ENCODE measurements at regions not wholly inside any gene's neighbourhood (a gene's known extent, or its start where the extent isn't known, plus 50 kb on each side); places are given as distances from the start of the nearest gene placed in this dataset.

DNA sequence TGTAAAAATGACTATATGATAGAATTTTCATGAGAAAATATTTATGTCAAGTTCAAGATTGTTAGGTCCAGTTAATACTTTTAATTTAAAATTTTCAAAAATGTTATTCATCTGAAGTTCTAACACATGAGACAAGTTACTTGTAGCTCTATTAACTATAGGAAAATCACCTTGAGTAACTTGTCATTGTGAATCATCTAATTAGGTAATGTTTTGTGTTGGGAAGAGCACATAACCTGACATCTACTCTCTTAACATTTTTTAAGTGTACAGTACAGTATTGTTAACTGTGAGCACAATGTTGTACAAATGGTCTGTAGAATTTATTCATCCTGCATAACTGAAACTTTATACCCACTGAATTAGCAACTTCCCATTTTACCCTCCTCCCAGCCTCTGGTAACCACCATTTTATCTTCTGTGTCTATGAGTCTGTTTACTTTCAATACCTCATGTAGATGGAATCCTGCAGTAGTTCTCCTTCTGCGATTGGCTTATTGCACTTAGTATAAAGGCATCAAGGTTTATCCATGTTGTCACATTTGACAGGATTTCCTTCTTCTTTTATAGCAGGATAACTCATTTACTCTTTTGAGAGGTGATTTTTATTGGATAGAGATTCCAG lies 54.6 kb downstream of the ARL4A start:
- no peak for DNase-seq (ENCODE audit: low read depth in 2 of 2)

DNA sequence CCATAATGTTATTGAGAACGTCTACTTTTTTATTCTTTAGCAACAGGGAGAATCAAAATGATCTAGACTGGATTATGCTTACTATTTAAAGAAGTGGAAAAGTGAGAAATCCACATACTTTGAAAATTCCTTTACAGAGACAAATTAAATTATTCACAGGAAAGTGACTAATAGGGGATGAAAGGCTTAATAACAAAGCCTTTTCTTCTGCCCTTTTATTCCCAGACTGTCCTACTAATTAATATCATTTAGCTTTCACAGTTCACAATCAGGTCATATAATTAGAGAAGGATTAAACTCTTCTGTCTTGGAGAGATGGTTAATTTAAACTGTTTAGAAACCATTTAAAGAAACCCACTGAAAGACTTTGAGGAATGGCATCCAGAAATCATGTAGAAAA lies 58.8 kb downstream of the ARL4A start:
- DNase-seq (ENCODE audit: low read depth in 2 of 2): no peak

DNA sequence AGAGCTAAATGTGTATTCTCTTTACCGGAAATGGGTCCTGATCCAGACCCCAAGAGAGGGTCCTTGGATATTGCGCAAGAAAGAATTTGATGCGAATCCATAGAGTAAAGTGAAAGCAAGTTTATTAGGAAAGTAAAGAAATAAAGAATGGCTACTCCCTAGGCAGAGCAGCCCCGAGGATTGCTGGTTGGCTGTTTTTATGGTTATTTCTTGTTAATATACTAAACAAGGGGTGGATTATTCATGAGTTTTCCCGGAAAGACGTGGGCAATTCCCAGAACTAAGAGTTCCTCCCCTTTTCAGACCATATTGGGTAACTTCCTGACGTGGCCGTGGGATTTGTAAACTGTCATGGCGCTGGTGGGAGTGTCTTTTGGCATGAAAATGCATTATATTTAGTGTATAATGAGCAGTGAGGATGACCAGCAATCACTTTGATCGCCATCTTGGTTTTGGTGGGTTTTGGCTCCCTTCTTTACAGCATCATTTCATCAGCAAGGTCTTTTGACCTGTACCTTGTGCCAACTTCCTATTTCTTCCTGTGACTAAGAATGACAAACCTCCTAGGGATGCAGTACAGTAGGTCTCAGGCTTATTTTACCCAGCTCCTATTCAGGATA lies 60.4 kb downstream of the ARL4A start:
- no peak for DNase-seq (ENCODE audit: low read depth in 2 of 2)

DNA sequence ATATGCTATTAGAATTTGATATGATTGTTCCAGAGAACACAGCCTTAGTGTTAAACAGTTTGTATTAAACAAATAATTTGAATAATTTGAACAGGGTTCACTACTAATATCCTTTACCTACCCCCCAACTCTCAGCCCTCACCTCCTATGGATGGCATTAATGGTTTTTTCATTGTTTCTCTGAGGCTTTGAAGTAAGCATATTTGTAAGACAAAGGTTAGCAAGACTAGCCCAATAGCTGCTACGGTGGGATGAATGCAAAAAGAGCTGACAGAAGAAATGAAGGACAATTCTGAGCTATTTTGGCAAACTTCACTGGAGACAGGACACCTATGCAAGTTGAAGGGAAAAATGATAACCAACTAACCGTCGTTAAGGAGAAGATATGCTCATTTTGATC lies 61.6 kb downstream of the ARL4A start:
- DNase-seq (ENCODE audit: low read depth in 2 of 2): no peak

DNA sequence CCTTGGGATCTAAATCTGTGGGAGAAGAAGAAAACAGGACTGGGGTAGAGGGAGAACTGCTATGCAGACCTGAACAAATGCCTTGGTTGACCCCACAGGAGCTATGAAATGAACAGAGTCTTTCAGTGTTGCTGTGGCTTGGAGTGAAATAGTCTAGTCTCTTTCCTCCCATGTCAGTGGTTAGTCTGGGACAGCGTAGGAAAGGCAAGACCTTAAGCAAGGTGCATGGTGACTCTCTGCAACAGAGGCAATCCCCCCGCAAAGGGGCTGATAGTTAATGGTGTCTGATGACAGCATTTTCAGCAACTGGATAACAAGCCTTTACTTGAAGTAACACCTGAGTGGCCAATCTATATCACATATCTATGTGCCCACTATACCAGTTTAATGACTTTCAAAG lies 62.3 kb downstream of the ARL4A start:
- no peak for DNase-seq (ENCODE audit: low read depth in 2 of 2)

DNA sequence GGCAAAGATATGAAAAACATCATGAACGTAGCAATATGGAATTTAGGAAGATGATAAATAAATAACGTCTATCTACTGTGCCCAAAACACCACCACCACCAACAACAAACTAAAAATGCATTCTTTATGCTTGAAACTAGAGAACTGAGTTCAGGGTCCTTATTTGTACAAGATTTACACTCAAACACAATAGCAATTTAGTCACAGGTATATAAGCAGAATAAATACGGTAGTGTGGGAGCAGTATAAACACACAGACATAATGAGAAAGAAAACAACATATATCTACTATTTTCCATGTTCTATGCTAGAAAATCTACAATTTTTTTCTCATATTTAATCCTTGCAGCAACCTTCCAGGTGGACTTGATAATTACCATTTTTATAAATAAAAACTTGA lies 64.3 kb downstream of the ARL4A start:
- DNase-seq (ENCODE audit: low read depth in 2 of 2): no peak

DNA sequence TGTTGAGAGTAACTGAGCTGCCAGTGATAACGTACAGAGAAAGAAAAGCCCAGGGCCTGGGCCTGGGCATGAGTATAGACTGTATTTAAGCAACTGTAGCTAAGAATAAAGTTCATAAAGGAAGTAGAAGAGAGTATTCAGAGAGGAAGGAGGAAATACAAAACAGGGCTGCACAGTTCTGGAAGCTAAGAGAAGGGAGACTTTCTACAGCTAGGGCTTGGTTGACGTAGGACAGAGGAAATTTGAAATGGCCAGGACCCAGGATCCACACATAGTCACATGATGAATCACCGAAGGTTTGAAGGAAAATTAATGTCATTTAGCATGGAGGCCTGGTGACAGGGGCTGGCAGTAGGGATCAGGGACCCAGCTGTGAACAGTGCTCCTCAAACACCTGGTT lies 66.7 kb downstream of the ARL4A start:
- DNase-seq (ENCODE audit: low read depth in 2 of 2): no peak

DNA sequence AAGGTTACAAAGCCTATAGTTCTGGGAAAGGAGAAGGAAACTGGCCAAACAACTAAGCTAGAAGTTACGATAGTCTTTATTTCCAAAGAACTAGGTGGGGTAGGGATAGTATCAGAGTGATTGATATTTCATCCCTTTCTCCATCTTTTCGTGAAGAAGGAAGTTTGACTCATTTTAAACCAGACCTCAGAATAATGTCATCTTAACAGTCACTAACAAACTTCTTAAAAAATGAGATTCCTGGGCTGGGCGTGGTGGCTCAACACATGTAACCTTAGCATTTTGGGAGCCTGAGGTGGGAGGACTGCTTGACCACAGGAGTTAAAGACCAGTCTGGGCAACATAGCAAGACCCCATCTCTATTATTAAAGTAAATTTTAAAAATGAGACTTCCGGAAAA lies 69.4 kb downstream of the ARL4A start:
- DNase-seq (ENCODE audit: low read depth in 2 of 2): no peak

DNA sequence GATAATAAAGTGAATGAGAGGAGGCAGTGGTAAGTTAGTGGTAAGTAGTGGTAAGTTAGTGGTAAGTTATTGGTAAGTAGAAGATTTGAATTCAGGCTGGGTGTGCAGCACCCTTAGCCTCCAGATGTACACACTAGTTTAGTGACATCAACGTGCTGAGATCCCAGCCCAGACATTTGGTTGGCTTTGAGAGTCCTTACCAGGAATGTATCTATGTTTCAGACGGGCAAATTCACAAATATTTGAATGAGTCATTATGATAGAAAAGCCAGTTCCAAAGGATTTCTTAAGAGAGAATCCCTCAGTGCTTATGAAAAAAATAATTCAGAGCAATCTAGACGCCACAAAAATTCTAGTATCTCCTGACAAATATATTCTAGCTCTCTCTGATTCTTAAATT lies 70.0 kb downstream of the ARL4A start:
- no peak for DNase-seq (ENCODE audit: low read depth in 2 of 2)

DNA sequence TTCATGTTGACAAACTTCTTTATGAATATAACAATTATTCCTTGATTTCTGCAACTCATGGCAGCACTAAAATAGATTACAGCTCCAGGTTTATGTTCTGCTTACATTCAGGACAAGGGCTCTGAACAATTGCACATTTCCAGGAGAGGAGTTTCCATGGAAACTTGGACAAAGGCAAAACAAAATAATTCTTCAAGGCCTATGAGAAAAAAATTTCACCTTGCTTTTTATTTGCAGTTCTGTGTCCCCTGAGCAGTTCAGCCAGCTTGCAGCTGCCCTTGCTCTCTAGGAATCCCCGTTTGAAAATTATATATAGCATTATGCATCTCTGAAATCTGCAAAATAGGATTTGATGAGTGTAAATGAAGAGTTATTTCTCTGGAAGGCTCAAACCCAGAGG lies 71.7 kb downstream of the ARL4A start:
- no peak for DNase-seq (ENCODE audit: low read depth in 2 of 2)

DNA sequence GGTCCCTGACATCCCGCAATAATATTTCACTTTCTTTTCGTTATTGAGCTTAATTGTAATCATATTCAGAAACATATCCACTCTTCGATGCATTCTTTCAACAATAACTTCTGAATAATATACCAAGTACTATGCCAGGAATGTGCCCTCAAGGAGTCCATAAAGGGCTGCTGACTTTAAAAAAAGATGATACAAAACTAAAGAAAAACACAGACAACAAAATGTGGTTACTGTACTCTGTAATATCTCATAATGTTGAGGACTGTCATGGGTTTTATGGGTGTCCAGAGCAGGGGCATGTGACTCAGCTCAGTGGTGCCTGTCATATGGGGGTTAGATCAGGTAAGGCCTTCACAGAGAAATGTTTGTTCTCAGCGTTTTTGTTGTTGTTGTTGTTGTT lies 73.7 kb downstream of the ARL4A start:
- no peak for DNase-seq (ENCODE audit: low read depth in 2 of 2)

DNA sequence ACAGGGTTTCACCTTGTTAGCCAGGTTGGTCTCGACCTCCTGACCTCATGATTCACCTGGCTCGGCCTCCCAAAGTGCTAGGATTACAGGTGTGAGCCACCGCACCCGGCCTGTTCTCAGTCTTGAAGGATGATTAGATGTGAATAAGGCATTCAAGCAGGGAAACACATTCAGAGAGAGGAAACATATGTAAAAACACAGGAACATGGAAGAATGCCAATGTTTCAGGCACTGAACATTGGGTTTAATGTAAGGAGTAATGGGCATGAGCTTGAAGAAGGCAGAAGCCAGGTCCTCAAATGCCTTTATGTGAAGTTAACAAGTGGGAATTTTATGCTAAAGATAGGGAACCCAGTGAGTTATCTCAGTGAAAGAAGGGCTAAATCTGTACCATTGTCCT lies 74.3 kb downstream of the ARL4A start:
- DNase-seq (ENCODE audit: low read depth in 2 of 2): no peak

DNA sequence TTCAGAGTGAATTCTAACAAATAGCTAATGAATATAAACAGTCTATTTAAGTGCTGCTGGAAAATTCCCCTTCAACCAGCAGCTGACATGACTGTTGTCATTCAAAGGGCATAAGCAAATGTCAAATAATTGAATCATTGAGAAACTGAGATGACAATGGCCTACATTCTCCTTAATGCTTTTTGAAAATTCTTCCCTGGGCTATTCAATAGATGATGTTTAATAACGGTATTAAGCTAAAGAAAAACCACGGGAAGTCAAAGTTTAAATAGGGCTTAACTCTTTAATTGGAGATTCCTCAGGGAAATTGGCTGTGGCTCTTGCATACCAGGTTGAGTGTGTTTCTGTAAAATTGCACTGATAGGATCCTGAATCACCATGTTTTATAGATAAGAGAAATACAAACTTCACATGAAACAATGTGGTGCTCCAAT lies 77.0 kb downstream of the ARL4A start:
- no peak for DNase-seq (ENCODE audit: low read depth in 2 of 2)

DNA sequence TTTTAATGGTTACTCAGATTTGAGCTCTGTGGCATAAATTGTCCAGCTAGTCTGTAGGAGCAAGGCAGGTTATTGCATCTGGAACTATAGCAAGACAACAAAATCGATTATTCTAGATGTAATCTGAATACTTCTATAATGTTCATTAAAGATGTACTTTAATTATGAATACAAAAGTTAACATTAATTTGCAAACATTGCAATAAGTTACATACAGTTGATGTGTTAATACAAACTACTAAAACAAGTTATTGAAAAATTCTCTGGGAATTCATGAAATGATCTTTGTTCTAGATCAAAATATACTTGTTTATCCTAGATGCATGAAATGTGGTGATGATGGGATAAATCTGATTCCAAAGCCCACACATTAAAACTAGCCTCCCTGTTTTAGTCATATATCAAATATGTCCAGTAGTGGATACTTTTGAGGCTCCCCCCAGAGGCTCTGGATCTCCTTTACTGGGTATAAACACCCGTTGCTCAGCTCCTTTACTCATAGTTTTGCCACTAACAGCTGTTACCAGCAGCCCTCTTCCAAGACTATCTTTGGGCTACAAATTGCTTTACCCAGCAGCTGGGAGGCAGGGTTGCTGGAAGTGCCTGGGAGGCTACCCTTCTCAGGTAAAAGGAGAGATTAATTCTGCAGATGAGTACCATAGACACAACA lies 78.1 kb downstream of the ARL4A start:
- no peak for DNase-seq (ENCODE audit: low read depth in 2 of 2)

DNA sequence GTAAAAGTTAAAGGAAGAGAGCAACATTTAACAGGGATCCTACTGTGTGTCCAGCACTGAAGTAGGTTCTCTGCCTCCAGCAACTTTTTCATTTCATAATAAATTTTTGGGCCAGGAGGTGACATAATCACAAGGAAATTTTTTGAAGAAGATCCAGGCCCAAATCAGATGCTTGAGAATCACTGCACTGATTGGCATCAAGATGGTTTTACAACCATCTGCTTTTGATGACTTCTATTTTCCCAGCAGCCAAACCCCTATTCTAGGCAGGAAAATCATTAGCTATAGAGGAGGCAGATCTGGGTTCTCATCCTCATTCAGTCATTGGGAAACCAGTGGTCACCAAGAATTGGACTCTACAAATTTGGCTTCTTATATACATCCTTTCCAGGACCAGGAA lies 79.0 kb downstream of the ARL4A start:
- no peak for DNase-seq (ENCODE audit: low read depth in 2 of 2)

DNA sequence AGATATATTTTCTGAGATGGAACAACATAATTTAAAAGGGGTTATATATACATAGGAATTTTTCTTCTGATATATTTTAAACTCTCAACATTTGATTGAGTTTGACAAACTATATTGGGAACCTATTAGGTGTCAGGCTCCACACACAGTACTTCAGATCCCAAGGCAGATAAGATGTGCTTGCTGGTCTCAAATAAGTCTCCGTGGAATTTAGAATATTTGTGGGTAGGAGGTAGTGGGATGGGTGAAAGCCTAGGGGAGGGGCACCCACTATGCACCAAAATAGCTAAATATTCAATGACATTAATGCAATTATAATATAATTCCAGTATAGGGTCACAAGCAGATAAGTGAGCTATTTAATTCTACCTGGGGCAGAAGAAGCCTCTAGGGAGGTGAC lies 81.5 kb downstream of the ARL4A start:
- no peak for DNase-seq (ENCODE audit: low read depth in 2 of 2)

DNA sequence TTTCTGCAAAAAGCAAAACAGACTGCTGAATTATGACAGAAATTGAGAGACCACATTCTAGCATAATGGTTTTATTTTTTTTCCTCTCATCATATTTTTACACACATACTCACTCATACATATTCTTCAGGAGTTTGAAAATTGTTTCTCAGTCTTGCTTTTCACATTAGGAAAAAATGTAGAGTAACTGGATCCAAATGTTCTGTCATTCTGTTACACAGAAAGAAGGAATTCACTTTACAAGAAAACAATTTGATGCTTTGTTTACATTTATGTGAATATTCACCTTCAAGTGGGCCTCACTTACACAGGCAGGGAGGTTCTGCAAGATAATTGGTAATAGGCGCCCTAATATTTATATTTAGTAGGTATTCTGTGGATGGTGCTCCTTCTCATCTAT lies 82.0 kb downstream of the ARL4A start:
- no peak for DNase-seq (ENCODE audit: low read depth in 2 of 2)

DNA sequence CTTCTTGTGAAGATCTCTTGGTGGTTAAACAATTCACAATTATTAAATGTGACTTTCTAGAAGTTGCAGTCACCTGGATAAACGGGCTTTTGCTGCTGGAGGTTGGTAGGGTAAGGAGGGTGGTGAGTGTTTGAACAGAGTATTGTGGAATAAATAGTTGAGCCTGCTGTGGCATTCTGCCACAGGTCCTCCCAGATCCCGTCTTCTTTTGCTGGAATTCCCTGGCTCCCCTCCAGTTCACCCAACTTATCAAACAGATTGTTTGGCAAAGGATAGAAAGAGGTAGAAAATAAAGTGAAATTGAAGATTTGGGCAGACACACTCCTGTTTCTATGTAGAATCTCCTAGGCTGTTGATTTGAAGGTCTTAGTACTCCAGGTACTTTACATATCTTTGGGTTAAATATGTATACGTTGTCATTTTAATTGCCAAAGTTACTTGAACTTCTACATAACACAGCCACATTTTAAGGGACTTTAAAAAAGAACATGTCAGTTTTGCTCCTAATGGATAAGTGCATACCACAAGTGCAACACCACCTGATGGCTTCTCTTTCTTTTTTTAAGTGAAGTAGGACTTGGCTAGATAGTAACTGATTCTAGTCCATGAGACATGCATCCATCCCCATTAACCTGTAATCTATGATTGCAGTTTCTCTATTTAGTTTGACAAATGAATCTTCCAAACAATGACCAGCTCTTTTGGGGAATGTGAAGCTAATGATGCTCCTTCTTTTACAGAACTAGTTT lies 83.0 kb downstream of the ARL4A start:
- DNase-seq (ENCODE audit: low read depth in 2 of 2): no peak

DNA sequence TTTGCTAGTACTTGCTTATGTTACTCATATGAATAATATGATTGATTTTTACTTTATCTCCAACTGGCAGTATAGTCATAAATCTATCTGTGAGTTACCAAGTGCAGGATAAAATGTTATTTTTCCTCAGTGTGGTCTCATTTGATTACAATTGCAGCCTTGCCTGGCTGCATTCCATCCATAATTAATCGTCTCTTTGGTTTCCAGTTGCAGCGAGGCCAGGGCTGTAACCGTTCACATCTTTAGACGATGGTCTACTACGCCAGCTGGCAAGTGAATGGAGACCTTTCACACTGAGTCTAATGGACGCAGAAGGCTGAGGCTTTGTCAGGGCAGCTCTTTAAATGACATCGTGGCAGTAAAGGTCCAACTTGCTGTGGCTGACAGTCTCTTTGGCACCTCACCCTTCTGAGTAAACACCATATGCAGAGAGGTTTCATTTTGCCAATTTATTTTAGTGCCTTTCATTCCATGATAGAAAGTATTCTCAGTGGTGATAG lies 84.0 kb downstream of the ARL4A start:
- DNase-seq (ENCODE audit: low read depth in 2 of 2): no peak

DNA sequence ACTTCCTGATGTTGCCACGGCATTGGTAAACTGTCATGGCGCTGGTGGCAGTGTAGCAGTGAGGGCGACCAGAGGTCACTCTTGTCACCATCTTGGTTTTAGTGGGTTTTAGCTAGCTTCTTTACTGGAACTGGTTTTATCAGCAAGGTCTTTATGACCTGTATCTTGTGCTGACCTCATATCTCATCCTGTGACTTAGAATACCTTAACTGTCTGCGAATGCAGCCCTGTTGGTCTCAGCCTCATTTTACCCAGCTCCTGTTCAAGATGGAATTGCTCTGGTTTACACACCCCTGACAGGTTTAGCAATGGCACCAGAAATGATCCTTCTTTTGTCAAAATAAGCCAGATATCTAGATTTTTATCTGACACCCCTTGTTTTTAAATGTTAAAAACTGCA lies 85.3 kb downstream of the ARL4A start:
- no peak for DNase-seq (ENCODE audit: low read depth in 2 of 2)

DNA sequence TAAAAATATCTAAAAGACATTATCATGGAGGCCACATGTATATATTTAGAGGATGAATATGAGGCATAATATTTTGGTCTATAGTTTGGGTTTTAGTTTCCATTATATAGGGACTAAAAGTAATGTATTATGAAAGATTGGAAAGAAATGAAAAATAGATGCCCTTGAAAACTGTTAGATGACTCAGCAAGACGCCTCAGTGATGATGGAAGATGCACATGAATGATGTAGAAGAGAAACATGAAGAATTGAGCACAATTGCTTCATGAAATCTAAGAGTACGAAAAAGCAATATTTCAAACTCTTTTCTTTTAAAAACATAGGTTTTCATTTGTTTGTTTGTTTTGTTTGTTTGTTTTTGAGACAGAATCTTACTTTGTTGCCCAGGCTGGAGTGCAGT lies 89.8 kb downstream of the ARL4A start:
- no peak for DNase-seq (ENCODE audit: low read depth in 2 of 2)

DNA sequence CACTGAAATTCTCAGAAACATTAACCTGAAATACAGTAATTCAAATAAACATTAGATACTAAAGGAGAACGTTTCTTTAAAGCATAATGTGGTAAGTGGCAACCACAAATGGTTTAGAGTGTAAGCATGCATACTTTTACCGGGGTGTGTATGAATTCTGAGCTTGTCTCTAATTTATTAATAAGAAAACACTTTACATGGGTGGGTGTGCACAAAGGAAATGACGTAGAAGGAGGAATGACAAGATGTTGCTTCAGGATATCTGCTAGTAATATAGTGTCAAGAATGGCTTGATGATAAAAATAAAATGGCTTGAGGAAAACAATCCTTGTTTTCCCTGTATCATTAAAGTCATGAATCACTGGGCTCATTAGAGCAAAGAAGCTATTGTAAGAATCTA lies 92.5 kb downstream of the ARL4A start:
- no peak for DNase-seq (ENCODE audit: low read depth in 2 of 2)
